Mesendoderm (in vitro differentiated cells): ENCODE measurements at regions not wholly inside any gene's neighbourhood (a gene's known extent, or its start where the extent isn't known, plus 50 kb on each side); places are given as distances from the start of the nearest gene placed in this dataset.

Experiments
- DNase-seq: peaks from one replicate; pipeline ENCODE4 v3.0.0; 2013
- H2AK5ac ChIP-seq: 2 replicates; pipeline ENCODE4 v1.6.1; 2013; ENCODE audit warnings: low read length, inconsistent platforms
- H2BK120ac ChIP-seq: 2 replicates; pipeline ENCODE4 v1.6.1; 2013; ENCODE audit warnings: low read depth, mild to moderate bottlenecking, low read length, moderate library complexity, mixed read lengths
- H2BK15ac ChIP-seq: replicated peaks from 2 replicates; pipeline ENCODE4 v1.6.1; 2013; ENCODE audit warnings: low read depth, mild to moderate bottlenecking, moderate library complexity
- H2BK5ac ChIP-seq: 2 replicates; pipeline ENCODE4 v1.6.1; 2013; ENCODE audit warnings: low read length, inconsistent platforms
- H3K18ac ChIP-seq: 2 replicates; pipeline ENCODE4 v1.6.1; 2013; ENCODE audit warnings: mild to moderate bottlenecking, low read length, mixed read lengths
- H3K23ac ChIP-seq: one replicate; pipeline ENCODE4 v1.6.1; 2013; ENCODE audit warnings: low read length
- H3K27ac ChIP-seq: 2 replicates; pipeline ENCODE4 v1.5.1; 2013; ENCODE audit warnings: low read depth, mild to moderate bottlenecking, inconsistent platforms, low read length, moderate library complexity
- H3K27me3 ChIP-seq: 2 replicates; pipeline ENCODE4 v1.6.1; 2013; ENCODE audit warnings: low read length, control low read depth, mild to moderate bottlenecking, inconsistent platforms; ENCODE audit not compliant: insufficient read depth, poor library complexity
- H3K36me3 ChIP-seq: 2 replicates; pipeline ENCODE4 v1.6.1; 2013; ENCODE audit warnings: low read length, inconsistent platforms; ENCODE audit not compliant: control insufficient read depth, insufficient read depth
- H3K4ac ChIP-seq: one replicate; pipeline ENCODE4 v1.6.1; 2013; ENCODE audit warnings: low read depth, mild to moderate bottlenecking, low read length, moderate library complexity
- H3K4me1 ChIP-seq: 2 replicates; pipeline ENCODE4 v1.6.1; 2013; ENCODE audit warnings: low read depth, low read length, inconsistent platforms; ENCODE audit not compliant: control insufficient read depth
- H3K4me2 ChIP-seq: 2 replicates; pipeline ENCODE4 v1.6.1; 2013; ENCODE audit warnings: low read length
- H3K4me3 ChIP-seq: 2 replicates; pipeline ENCODE4 v1.5.1; 2013; ENCODE audit warnings: mild to moderate bottlenecking, low read length
- H3K56ac ChIP-seq: one replicate; pipeline ENCODE4 v1.6.1; 2013; ENCODE audit warnings: low read length
- H3K79me1 ChIP-seq: 2 replicates; pipeline ENCODE4 v1.6.1; 2013; ENCODE audit warnings: low read length, inconsistent platforms
- H3K79me2 ChIP-seq: 2 replicates; pipeline ENCODE4 v1.6.1; 2013; ENCODE audit warnings: mild to moderate bottlenecking, low read length; ENCODE audit not compliant: control insufficient read depth, insufficient read depth
- H3K9ac ChIP-seq: 2 replicates; pipeline ENCODE4 v1.6.1; 2013; ENCODE audit warnings: low read length, inconsistent platforms
- H4K5ac ChIP-seq: one replicate; pipeline ENCODE4 v1.6.1; 2013; ENCODE audit warnings: low read length
- H4K8ac ChIP-seq: one replicate; pipeline ENCODE4 v1.6.1; 2013; ENCODE audit warnings: low read depth, mild to moderate bottlenecking, control low read depth, low read length, moderate library complexity
- WGBS: extraction: QIAGEN DNeasy Blood & Tissue Kit; methylation state at CpG from one replicate; pipeline ENCODE4 v1.1.7; 2013; ENCODE audit warnings: low lambda C conversion rate, missing lambda C conversion rate; ENCODE audit not compliant: insufficient coverage; ENCODE audit errors: extremely low coverage; 5-methylcytosine and 5-hydroxymethylcytosine counted together

DNA sequence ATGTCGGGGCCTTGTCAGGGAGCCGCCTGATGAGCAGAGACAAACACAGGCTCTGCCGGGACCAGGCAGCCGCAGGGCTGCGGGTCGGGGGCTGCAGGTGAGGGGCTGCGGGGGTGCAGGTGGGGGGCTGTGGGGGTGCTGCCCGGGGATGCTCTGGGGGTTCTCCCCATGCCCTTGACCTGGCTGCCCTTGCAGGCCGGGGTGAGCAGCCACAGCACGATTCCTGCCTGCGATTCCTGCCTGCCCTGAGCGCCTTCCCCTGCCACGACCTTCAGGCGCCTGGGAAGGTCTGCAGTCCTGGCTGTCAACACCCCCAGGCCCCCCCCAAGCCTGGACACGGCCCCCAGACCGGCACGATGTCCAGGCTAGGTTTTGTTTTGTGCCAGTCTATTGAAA is 106.3 kb downstream of the FAM53A start:
- Histone ChIP-seq H4K5ac (no peak overlapping the region), H2AK5ac (no peak overlapping the region), H3K56ac (no peak overlapping the region), H2BK15ac (no peak overlapping the region), H3K27me3 (no peaks in the 10 kb centered on the region), H3K23ac (no peak overlapping the region), H3K27ac (no peak overlapping the region), H3K4me2 (no peak overlapping the region), H3K36me3 (no peaks in the 10 kb centered on the region), H2BK120ac (no peak overlapping the region), H3K4me1 (peaks cover 4% of the 10 kb centered on the region), H3K9ac (no peak overlapping the region), H3K4me3 (no peak overlapping the region), H3K79me1 (no peaks in the 10 kb centered on the region), H3K18ac (no peak overlapping the region), H3K4ac (no peak overlapping the region), H3K79me2 (no peaks in the 10 kb centered on the region), H4K8ac (no peak overlapping the region), H2BK5ac (no peak overlapping the region)
- WGBS = no CpG with 5 or more reads among the region's 17 CpGs
- DNase-seq = no peak

DNA sequence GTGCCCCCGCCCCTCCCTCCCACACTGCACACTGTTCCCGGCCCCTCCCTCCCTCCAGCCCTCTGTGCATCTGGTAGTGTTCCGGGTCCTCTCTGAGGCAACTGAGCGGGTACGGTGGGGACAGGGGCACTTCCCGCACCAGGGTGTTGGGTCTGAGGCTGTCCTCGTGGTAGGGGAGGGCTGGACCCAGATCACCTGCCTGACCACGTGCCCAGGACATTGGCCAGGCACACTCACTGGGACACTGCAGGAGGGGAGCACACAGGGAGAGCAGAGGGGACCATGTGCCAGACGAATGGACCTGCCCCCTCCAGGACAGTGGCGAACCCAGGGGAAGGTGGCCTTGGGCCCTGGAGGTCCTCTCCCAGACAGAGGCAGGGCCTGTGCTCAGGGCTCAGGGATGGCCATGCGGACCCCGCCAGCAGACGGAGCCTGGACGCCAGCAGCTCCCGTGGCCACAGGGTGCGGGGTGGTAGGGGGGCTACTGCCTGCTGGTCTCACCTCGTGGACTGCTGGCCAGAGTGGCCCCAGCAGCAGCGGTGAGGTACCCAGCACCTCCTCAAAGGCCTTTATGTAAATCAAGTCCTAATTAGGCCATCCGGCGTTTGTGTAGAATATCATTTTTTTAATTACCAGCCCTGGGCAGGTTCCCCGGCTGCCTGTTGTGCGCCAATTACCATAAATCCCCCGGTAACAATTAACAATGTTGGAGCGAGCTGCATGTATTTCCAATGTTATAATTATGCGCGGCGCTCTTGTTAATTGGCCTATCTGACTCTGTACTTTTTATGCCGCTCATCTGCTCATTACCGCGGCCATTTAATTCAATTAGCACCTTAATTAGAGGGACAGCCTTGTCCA is 106.9 kb downstream of the FAM53A start:
- no peak overlapping the region for H2BK120ac ChIP-seq
- H2BK15ac ChIP-seq = no peak overlapping the region
- H3K79me1 ChIP-seq = no peaks in the 10 kb centered on the region
- H3K4me3 ChIP-seq = no peak overlapping the region
- no peak overlapping the region for H3K56ac ChIP-seq
- H2AK5ac ChIP-seq = no peak overlapping the region
- H3K23ac ChIP-seq = no peak overlapping the region
- H3K79me2 ChIP-seq = no peaks in the 10 kb centered on the region
- H3K36me3 ChIP-seq = no peaks in the 10 kb centered on the region
- H4K8ac ChIP-seq = no peak overlapping the region
- peaks cover 5% of the 10 kb centered on the region for H3K4me1 ChIP-seq
- H3K4ac ChIP-seq = no peak overlapping the region
- H2BK5ac ChIP-seq = no peak overlapping the region
- H3K27me3 ChIP-seq = no peaks in the 10 kb centered on the region
- no peak overlapping the region for H3K9ac ChIP-seq
- H4K5ac ChIP-seq = no peak overlapping the region
- DNase-seq = no peak
- H3K27ac ChIP-seq = no peak overlapping the region
- H3K4me2 ChIP-seq = no peak overlapping the region
- no peak overlapping the region for H3K18ac ChIP-seq
- no CpG with 5 or more reads among the region's 30 CpGs for WGBS

DNA sequence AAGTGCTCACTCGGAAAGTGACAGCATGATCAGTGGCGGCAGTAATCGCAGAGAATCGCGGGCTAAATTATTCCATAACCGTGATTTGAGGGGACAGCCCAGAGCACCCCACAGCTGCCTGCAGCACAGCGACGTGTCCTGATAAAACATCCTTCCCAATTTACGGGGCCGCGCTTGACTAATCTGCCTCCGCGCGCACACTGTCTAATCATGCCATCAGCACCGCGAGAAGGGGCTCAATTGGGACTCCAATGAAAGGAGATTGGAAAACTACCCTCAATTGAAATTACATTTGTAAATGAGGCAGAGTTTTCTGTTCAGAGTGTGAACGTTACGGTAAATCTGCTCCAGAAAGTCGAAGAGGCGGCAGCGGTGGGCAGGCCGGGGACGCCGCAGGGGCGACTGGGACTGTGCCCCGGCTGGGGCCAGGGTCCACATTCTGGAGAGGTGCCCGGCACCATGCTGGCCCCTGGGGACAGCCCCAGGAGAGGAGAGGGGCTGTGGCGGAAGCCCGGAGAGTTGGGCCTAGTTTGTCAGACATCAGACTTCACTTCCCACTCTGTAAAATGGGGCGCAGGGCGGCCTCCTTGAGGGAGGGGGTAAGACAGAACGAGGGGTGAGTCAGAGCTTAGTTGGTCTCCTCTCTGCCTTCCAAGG is 107.7 kb downstream of the FAM53A start:
- no peak overlapping the region for H3K4ac ChIP-seq
- WGBS = no CpG with 5 or more reads among the region's 32 CpGs
- peaks cover 5% of the 10 kb centered on the region for H3K4me1 ChIP-seq
- no peak overlapping the region for H2BK5ac ChIP-seq
- no peak overlapping the region for H3K18ac ChIP-seq
- no peak overlapping the region for H2BK15ac ChIP-seq
- no peaks in the 10 kb centered on the region for H3K79me1 ChIP-seq
- DNase-seq = no peak
- H4K5ac ChIP-seq = no peak overlapping the region
- H3K27ac ChIP-seq = no peak overlapping the region
- H3K27me3 ChIP-seq = no peaks in the 10 kb centered on the region
- no peak overlapping the region for H4K8ac ChIP-seq
- no peaks in the 10 kb centered on the region for H3K79me2 ChIP-seq
- H3K23ac ChIP-seq = no peak overlapping the region
- no peak overlapping the region for H2BK120ac ChIP-seq
- no peak overlapping the region for H3K56ac ChIP-seq
- no peak overlapping the region for H3K4me2 ChIP-seq
- H3K9ac ChIP-seq = no peak overlapping the region
- no peak overlapping the region for H2AK5ac ChIP-seq
- H3K36me3 ChIP-seq = no peaks in the 10 kb centered on the region
- no peak overlapping the region for H3K4me3 ChIP-seq

DNA sequence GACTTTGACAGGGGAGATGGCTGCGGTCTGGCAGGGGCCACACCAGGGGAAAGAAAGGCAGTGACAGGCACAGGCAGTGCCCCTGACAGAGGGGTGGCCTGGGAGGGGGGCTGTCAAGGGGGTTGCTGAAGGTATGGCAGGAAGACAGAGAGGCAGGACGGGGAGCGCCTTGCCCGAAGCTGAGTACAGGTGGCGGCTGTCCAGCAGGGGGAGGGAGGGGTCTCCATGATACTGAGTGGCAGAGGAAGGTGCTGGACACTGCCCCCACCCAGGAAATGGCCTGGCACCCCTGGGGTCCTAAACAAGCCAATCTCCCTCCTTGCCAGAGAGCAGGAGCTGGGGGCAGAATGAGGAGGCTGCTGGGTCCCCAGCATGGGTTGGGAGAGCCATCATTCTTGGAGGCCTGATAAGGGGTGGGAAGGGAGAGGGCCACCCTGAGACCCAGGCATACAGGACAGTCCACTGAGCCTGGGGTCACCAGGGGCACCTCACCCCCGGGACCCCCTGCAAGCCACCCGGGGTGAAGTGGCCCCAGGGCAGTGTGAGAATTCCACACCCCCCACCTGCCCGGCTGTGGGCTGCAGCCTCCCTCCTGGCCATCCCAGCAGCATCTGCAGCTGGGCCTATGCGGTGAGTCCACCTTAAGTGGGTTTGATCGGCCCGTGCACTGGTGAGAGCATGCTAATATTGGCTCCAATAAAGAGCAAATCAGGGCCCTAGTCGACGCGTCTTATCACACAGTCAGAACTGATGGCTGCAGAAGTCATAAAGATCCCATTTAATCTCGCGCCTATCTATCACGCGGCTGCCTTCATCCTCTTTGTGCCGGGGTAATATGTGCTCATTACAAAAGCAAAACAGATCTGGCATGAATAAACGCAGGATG is 108.5 kb downstream of the FAM53A start:
- WGBS = no CpG with 5 or more reads among the region's 20 CpGs
- Histone ChIP-seq H2AK5ac (no peak overlapping the region), H3K56ac (no peak overlapping the region), H3K27me3 (no peaks in the 10 kb centered on the region), H3K4me3 (no peak overlapping the region), H3K4me2 (no peak overlapping the region), H3K27ac (no peak overlapping the region), H2BK5ac (no peak overlapping the region), H3K4me1 (peaks cover 5% of the 10 kb centered on the region), H3K18ac (no peak overlapping the region), H3K4ac (no peak overlapping the region), H4K5ac (no peak overlapping the region), H2BK15ac (no peak overlapping the region), H3K9ac (no peak overlapping the region), H3K79me1 (no peaks in the 10 kb centered on the region), H3K79me2 (no peaks in the 10 kb centered on the region), H3K23ac (no peak overlapping the region), H4K8ac (no peak overlapping the region), H3K36me3 (no peaks in the 10 kb centered on the region), H2BK120ac (no peak overlapping the region)
- no peak for DNase-seq

DNA sequence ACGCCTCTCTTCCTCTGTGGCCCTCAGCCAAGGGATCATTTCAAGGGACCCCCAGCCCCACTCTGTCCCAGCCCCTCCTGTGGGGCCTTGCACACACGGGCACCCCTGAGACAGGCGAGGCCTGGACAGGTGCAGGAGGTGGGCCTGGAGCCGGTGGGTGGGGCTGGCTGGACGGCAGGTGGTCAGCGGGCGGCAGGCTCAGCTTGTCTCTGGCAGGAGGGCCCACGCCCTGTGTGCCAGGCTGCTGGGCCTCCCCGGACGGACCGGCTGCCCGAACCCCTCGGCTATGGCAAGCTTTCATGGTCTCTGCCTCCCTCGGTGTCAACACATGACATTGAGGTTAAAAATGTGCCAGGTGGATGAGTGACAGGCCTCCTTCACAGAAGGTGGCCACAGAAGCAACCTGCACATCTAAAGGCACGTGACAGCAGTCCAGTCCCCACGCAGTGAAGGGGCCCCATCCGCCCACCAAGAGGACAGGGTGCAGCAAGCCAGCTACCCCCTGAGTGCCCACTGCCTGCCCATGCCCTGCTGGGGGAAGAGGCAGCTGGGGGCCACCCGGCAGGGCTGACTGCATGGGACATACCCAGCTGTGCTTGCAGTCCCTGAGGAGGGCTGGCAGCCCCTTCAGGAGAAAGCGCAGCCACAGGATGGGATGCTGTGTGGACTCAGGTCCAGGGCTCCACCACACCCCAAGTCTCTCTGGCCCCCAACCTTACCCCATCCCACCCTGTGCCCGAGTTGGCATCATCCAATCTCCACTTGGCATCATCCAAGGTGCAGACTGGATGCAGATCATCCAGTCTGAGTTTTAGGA is 109.3 kb downstream of the FAM53A start:
- Histone ChIP-seq H3K23ac (no peak overlapping the region), H3K79me2 (no peaks in the 10 kb centered on the region), H3K79me1 (no peaks in the 10 kb centered on the region), H2AK5ac (no peak overlapping the region), H3K56ac (no peak overlapping the region), H2BK120ac (no peak overlapping the region), H2BK15ac (no peak overlapping the region), H2BK5ac (no peak overlapping the region), H3K27ac (no peak overlapping the region), H3K4me1 (peaks cover 5% of the 10 kb centered on the region), H3K9ac (no peak overlapping the region), H3K27me3 (no peaks in the 10 kb centered on the region), H4K8ac (no peak overlapping the region), H3K18ac (no peak overlapping the region), H3K36me3 (no peaks in the 10 kb centered on the region), H4K5ac (no peak overlapping the region), H3K4ac (no peak overlapping the region), H3K4me3 (no peak overlapping the region), H3K4me2 (no peak overlapping the region)
- no CpG with 5 or more reads among the region's 20 CpGs for WGBS
- DNase-seq = no peak
